ENCODE measurements at regions not wholly inside any gene's neighbourhood (a gene's known extent, or its start where the extent isn't known, plus 50 kb on each side); places are given as distances from the start of the nearest gene placed in this dataset.

- Histone ChIP-seq H3K9me2 (no peaks in the 10 kb centered on the region), H3K36me3 (replicated peaks in 1 of 2; ENCODE audit: control insufficient read depth in 1 of 2, insufficient read depth in 2 of 2, low read length in 1 of 2) (no peaks in the 10 kb centered on the region), H3F3A (replicated peaks; ENCODE audit: insufficient read depth) (no peaks in the 10 kb centered on the region), H3K9ac (no peak overlapping the region), H2AFZ (ENCODE audit: low read depth) (no peak overlapping the region), H3K9me3 (no peaks in the 10 kb centered on the region; the same call in 1 of the 2 replicates), H3K79me2 (ENCODE audit: insufficient read depth) (no peaks in the 10 kb centered on the region), H3K4me2 (no peak overlapping the region), H3K4me1 (ENCODE audit: control insufficient read depth in 1 of 2, insufficient read depth in 2 of 2, low read depth in 1 of 2, low read length in 1 of 2) (no peaks in the 10 kb centered on the region), H3K27ac (ENCODE audit: low read depth in 2 of 2, low read length in 1 of 2) (no peak overlapping the region), H3K4me3 (ENCODE audit: low read depth in 2 of 2, low read length in 1 of 2) (no peak overlapping the region), H4K20me1 (ENCODE audit: insufficient read depth) (no peaks in the 10 kb centered on the region), H3K27me3 (ENCODE audit: insufficient read depth) (peaks cover 14% of the 10 kb centered on the region; the same call in 1 of the 2 replicates)
- TF ChIP-seq FOXJ3 (CRISPR knock-in tag; IDR thresholded peaks at IDR 0.05) (no peak), FOXM1 (IDR thresholded peaks at IDR 0.05; ENCODE audit: low read depth) (no peak)
- TF ChIP-seq, protein P1, sequence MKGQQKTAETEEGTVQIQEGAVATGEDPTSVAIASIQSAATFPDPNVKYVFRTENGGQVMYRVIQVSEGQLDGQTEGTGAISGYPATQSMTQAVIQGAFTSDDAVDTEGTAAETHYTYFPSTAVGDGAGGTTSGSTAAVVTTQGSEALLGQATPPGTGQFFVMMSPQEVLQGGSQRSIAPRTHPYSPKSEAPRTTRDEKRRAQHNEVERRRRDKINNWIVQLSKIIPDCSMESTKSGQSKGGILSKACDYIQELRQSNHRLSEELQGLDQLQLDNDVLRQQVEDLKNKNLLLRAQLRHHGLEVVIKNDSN (IDR thresholded peaks at IDR 0.05; ENCODE audit: borderline replicate concordance, low read depth), result no peak
- CTCF ChIA-PET, result no interaction called here
- DNase-seq, result no peak
- WGBS (ENCODE audit: low lambda C conversion rate), result 2% methylated on average over 2 of the region's 2 CpGs
- POLR2A ChIA-PET, result no interaction called here
Observed at GRCh38 chr9:97779608-97780007, 73.4 kb upstream of the FOXE1 start.

- no peaks in the 10 kb centered on the region; the same call in 1 of the 2 replicates for H3K9me3 ChIP-seq
- no peaks in the 10 kb centered on the region for H3F3A ChIP-seq (replicated peaks; ENCODE audit: insufficient read depth)
- H3K27me3 ChIP-seq (ENCODE audit: insufficient read depth), result peaks cover 19% of the 10 kb centered on the region
- TF ChIP-seq NRF1 (IDR thresholded peaks at IDR 0.05; ENCODE audit: low read depth, low read length), result no peak
- no peak for TF ChIP-seq SIN3A (IDR thresholded peaks at IDR 0.05; ENCODE audit: borderline replicate concordance, low read depth, low read length)
- TF ChIP-seq RAD21 (IDR thresholded peaks at IDR 0.05; ENCODE audit: low read length), result no peak
- TF ChIP-seq SMC3 (IDR thresholded peaks at IDR 0.05; ENCODE audit: low read depth, low read length), result no peak
- no peak for TF ChIP-seq EZH2phosphoT487 (IDR thresholded peaks at IDR 0.05; ENCODE audit: borderline replicate concordance, low read depth)
- TF ChIP-seq ZBTB33 (IDR thresholded peaks at IDR 0.05; ENCODE audit: borderline replicate concordance, low read depth), result no peak
- no peak for TF ChIP-seq YY1 (IDR thresholded peaks at IDR 0.05; ENCODE audit: low read depth)
- no peak for TF ChIP-seq JUND (IDR thresholded peaks at IDR 0.05)
- TF ChIP-seq FOXM1 (IDR thresholded peaks at IDR 0.05; ENCODE audit: low read depth), result no peak
- no peak for TF ChIP-seq TAF1 (IDR thresholded peaks at IDR 0.05; ENCODE audit: borderline replicate concordance, low read depth, low read length)
- no peak for TF ChIP-seq GABPA (IDR thresholded peaks at IDR 0.05; ENCODE audit: low read depth)
- no peak for TF ChIP-seq RFX5 (IDR thresholded peaks at IDR 0.05; ENCODE audit: low read length)
- no peak for TF ChIP-seq TCF12 (IDR thresholded peaks at IDR 0.05)
- no peak for TF ChIP-seq EP300 (IDR thresholded peaks at IDR 0.05; ENCODE audit: borderline replicate concordance in 1 of 2, low read depth in 1 of 2, low read length in 1 of 2)
- TF ChIP-seq, protein P2, sequence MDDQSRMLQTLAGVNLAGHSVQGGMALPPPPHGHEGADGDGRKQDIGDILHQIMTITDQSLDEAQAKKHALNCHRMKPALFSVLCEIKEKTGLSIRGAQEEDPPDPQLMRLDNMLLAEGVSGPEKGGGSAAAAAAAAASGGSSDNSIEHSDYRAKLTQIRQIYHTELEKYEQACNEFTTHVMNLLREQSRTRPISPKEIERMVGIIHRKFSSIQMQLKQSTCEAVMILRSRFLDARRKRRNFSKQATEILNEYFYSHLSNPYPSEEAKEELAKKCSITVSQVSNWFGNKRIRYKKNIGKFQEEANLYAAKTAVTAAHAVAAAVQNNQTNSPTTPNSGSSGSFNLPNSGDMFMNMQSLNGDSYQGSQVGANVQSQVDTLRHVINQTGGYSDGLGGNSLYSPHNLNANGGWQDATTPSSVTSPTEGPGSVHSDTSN (IDR thresholded peaks at IDR 0.05), result no peak
- no peak for TF ChIP-seq CTCF (IDR thresholded peaks at IDR 0.05)
- no peak for TF ChIP-seq FOSL2 (IDR thresholded peaks at IDR 0.05; ENCODE audit: borderline replicate concordance, low read depth)
- DNase-seq, result no peak
- no peaks in the 10 kb centered on the region for H3K79me2 ChIP-seq (ENCODE audit: insufficient read depth)
- H2AFZ ChIP-seq (ENCODE audit: low read depth), result no peak overlapping the region
- no peaks in the 10 kb centered on the region for H3K4me1 ChIP-seq (ENCODE audit: control insufficient read depth in 1 of 2, insufficient read depth in 2 of 2, low read depth in 1 of 2, low read length in 1 of 2)
- no peak overlapping the region for H3K4me3 ChIP-seq (ENCODE audit: low read depth in 2 of 2, low read length in 1 of 2)
- no peaks in the 10 kb centered on the region for H3K36me3 ChIP-seq (replicated peaks in 1 of 2; ENCODE audit: control insufficient read depth in 1 of 2, insufficient read depth in 2 of 2, low read length in 1 of 2)
- WGBS (ENCODE audit: low lambda C conversion rate), result 4% methylated on average over 1 of the region's 1 CpG
- POLR2A ChIA-PET, result no interaction called here
- H3K27ac ChIP-seq (ENCODE audit: low read depth in 2 of 2, low read length in 1 of 2), result no peak overlapping the region
- H3K9ac ChIP-seq, result no peak overlapping the region
- CTCF ChIA-PET, result no interaction called here
- no peak overlapping the region for H3K4me2 ChIP-seq
- no peaks in the 10 kb centered on the region for H4K20me1 ChIP-seq (ENCODE audit: insufficient read depth)
- no peaks in the 10 kb centered on the region for H3K9me2 ChIP-seq
Observed at GRCh38 chr9:97781902-97782301, 71.1 kb upstream of the FOXE1 start.

Measured in SK-N-SH (cell line).